Esophagus (tissue), 2 donors: ENCODE measurements at regions not wholly inside any gene's neighbourhood (a gene's known extent, or its start where the extent isn't known, plus 50 kb on each side); places are given as distances from the start of the nearest gene placed in this dataset.

ENCODE experiments used
- H3K27ac ChIP-seq, 2 donors: one replicate each; pipeline ENCODE4 v1.5.1; 2013; ENCODE audit warnings: low read depth in 2 of 2, mild to moderate bottlenecking in 2 of 2, inconsistent platforms in 1 of 2, low read length in 1 of 2, moderate library complexity in 1 of 2
- H3K27me3 ChIP-seq, 2 donors: one replicate each; pipeline ENCODE4 v1.6.1; 2013; ENCODE audit warnings: low read length in 2 of 2, control low read depth in 1 of 2, mild to moderate bottlenecking in 1 of 2; ENCODE audit not compliant: insufficient read depth in 2 of 2, control insufficient read depth in 1 of 2
- H3K36me3 ChIP-seq, 2 donors: one replicate each; pipeline ENCODE4 v1.6.1; 2013; ENCODE audit warnings: low read length in 1 of 2; ENCODE audit not compliant: control insufficient read depth in 2 of 2, insufficient read depth in 2 of 2
- H3K4me1 ChIP-seq, 2 donors: one replicate each; pipeline ENCODE4 v1.6.1; 2013; ENCODE audit warnings: low read length in 1 of 2; ENCODE audit not compliant: control insufficient read depth in 2 of 2, insufficient read depth in 2 of 2
- H3K4me3 ChIP-seq, 2 donors: one replicate each; pipeline ENCODE4 v1.5.1; 2013; ENCODE audit warnings: low read length in 2 of 2, mild to moderate bottlenecking in 2 of 2, low read depth in 1 of 2, moderate library complexity in 1 of 2
- H3K9me3 ChIP-seq, 2 donors: one replicate each; pipeline ENCODE4 v1.6.1; 2013; ENCODE audit warnings: mild to moderate bottlenecking in 2 of 2, low read depth in 1 of 2, low read length in 1 of 2, moderate library complexity in 1 of 2; ENCODE audit not compliant: control insufficient read depth in 2 of 2, insufficient read depth in 1 of 2
- WGBS, 2 donors: extraction: QIAGEN DNeasy Blood & Tissue Kit; methylation state at CpG; one replicate each; pipeline ENCODE4 v1.1.7; 2013; 5-methylcytosine and 5-hydroxymethylcytosine counted together
- donor health status: healthy with polysubstance abuse.
- donor health status: Bipolar disorder and iron deficiency.

- Histone ChIP-seq H3K9me3 (no peaks in the 10 kb centered on the region), H3K4me3 (no peak overlapping the region), H3K4me1 (no peaks in the 10 kb centered on the region), H3K27ac (no peak overlapping the region), H3K27me3 (no peaks in the 10 kb centered on the region), H3K36me3 (no peaks in the 10 kb centered on the region)
- 86 to 88% methylated on average over 4 of the region's 4 CpGs for WGBS, 2 donors
Measured at GRCh38 chr19:30703645-30704044, 331.5 kb downstream of the ZNF536 start.

GRCh38 chr19:30701178-30701577, 329.0 kb downstream of the ZNF536 start:
- H3K9me3 ChIP-seq: no peaks in the 10 kb centered on the region
- H3K27ac ChIP-seq: no peak overlapping the region
- no peaks in the 10 kb centered on the region for H3K27me3 ChIP-seq
- no peak overlapping the region for H3K4me3 ChIP-seq
- WGBS, 2 donors: 88 to 92% methylated on average over 2 of the region's 2 CpGs
- H3K36me3 ChIP-seq: no peaks in the 10 kb centered on the region
- H3K4me1 ChIP-seq: no peaks in the 10 kb centered on the region

GRCh38 chr19:30699871-30700280, 327.7 kb downstream of the ZNF536 start:
- H3K27ac ChIP-seq: no peak overlapping the region
- no peaks in the 10 kb centered on the region for H3K36me3 ChIP-seq
- 95 to 97% methylated on average over 3 of the region's 3 CpGs for WGBS, 2 donors
- H3K9me3 ChIP-seq: no peaks in the 10 kb centered on the region
- no peaks in the 10 kb centered on the region for H3K4me1 ChIP-seq
- no peak overlapping the region for H3K4me3 ChIP-seq
- H3K27me3 ChIP-seq: no peaks in the 10 kb centered on the region

- Histone ChIP-seq H3K4me3 (no peak overlapping the region), H3K4me1 (no peaks in the 10 kb centered on the region), H3K27me3 (no peaks in the 10 kb centered on the region), H3K27ac (no peak overlapping the region), H3K36me3 (no peaks in the 10 kb centered on the region), H3K9me3 (no peaks in the 10 kb centered on the region)
- WGBS, 2 donors: 52 to 59% methylated on average over 6 of the region's 6 CpGs
Measured at GRCh38 chr19:30696514-30696913, 324.3 kb downstream of the ZNF536 start.

- no peak overlapping the region for H3K27ac ChIP-seq
- H3K36me3 ChIP-seq: no peaks in the 10 kb centered on the region
- 75 to 77% methylated on average over 8 of the region's 8 CpGs for WGBS, 2 donors
- no peaks in the 10 kb centered on the region for H3K4me1 ChIP-seq
- no peaks in the 10 kb centered on the region for H3K27me3 ChIP-seq
- no peak overlapping the region for H3K4me3 ChIP-seq
- H3K9me3 ChIP-seq: no peaks in the 10 kb centered on the region
Measured at GRCh38 chr19:30695171-30695875, 323.1 kb downstream of the ZNF536 start.

GRCh38 chr19:30694156-30694755, 322.1 kb downstream of the ZNF536 start:
- Histone ChIP-seq H3K4me3 (no peak overlapping the region), H3K27ac (no peak overlapping the region), H3K4me1 (no peaks in the 10 kb centered on the region), H3K9me3 (no peaks in the 10 kb centered on the region), H3K36me3 (no peaks in the 10 kb centered on the region), H3K27me3 (no peaks in the 10 kb centered on the region)
- 73 to 83% methylated on average over 4 of the region's 4 CpGs for WGBS, 2 donors

GRCh38 chr19:30692879-30693503, 320.8 kb downstream of the ZNF536 start:
- Histone ChIP-seq H3K36me3 (no peaks in the 10 kb centered on the region), H3K27me3 (no peaks in the 10 kb centered on the region), H3K4me3 (peak overlapping the region in 1 of 2 donors; percentile 21), H3K9me3 (no peaks in the 10 kb centered on the region), H3K27ac (no peak overlapping the region), H3K4me1 (no peaks in the 10 kb centered on the region)
- 60 to 67% methylated on average over 12 of the region's 12 CpGs for WGBS, 2 donors

GRCh38 chr19:30692181-30692811, 320.1 kb downstream of the ZNF536 start:
- Histone ChIP-seq H3K4me3 (peak overlapping the region in 1 of 2 donors; percentile 21), H3K27ac (no peak overlapping the region), H3K36me3 (no peaks in the 10 kb centered on the region), H3K9me3 (no peaks in the 10 kb centered on the region), H3K27me3 (no peaks in the 10 kb centered on the region), H3K4me1 (no peaks in the 10 kb centered on the region)
- 24% methylated on average over 21 of the region's 21 CpGs for WGBS, 2 donors

- Histone ChIP-seq H3K36me3 (no peaks in the 10 kb centered on the region), H3K27ac (no peak overlapping the region), H3K9me3 (no peaks in the 10 kb centered on the region), H3K4me3 (no peak overlapping the region), H3K27me3 (no peaks in the 10 kb centered on the region), H3K4me1 (no peaks in the 10 kb centered on the region)
- 41 to 53% methylated on average over 9 to 10 of the region's 10 CpGs for WGBS, 2 donors
Measured at GRCh38 chr19:30691819-30692166, 319.6 kb downstream of the ZNF536 start.
